ENCODE measurements at regions not wholly inside any gene's neighbourhood (a gene's known extent, or its start where the extent isn't known, plus 50 kb on each side); places are given as distances from the start of the nearest gene placed in this dataset.

DNA sequence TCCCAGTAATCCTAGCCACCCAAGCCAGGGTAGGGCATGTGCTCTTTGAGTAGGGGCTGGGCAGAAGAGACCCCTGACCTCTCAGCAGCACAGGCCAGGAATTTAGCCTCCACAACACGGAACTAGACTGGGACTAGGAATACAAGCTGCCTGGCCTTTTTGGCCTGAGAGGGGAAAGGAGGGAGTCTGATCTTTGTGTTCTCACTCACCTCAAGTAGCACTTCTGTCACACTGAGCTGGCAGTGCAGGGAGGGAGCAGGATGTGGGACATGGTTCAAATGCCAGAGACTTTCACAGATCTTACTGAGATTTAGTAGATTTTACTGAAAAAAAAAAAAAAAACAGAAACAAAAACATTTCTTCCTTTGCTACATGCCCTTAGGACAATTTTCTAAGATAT, 395.2 kb downstream of the CMPK2 start:
- TF ChIP-seq, protein P1, sequence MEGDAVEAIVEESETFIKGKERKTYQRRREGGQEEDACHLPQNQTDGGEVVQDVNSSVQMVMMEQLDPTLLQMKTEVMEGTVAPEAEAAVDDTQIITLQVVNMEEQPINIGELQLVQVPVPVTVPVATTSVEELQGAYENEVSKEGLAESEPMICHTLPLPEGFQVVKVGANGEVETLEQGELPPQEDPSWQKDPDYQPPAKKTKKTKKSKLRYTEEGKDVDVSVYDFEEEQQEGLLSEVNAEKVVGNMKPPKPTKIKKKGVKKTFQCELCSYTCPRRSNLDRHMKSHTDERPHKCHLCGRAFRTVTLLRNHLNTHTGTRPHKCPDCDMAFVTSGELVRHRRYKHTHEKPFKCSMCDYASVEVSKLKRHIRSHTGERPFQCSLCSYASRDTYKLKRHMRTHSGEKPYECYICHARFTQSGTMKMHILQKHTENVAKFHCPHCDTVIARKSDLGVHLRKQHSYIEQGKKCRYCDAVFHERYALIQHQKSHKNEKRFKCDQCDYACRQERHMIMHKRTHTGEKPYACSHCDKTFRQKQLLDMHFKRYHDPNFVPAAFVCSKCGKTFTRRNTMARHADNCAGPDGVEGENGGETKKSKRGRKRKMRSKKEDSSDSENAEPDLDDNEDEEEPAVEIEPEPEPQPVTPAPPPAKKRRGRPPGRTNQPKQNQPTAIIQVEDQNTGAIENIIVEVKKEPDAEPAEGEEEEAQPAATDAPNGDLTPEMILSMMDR (conservative IDR thresholded peaks at IDR 0.05; ENCODE audit: control insufficient read depth, insufficient read depth, low read depth, low read length) = no peak
- no peak for DNase-seq (ENCODE audit: low read depth)
- H3K4me3 ChIP-seq (ENCODE audit: control insufficient read depth, low read depth, low read length) = no peak overlapping the region

DNA sequence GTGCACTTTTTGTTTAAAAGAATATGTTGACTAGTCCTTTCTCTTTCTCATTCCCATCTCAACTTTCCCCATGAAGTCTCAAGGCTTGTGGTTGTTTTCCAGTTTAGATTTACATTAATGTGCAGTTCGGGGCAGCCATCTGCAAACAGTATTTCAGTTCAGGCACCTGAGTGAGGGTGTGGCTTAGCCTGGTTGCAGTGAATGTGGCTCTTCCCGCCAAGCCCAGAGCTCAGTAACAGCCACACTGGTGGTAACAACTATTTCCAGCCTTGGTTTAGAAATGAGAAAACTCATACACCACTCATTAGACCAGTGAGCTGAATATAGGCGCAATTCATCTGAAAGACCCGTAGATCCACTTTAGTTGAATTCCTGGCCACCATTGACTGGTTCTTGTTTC, 394.3 kb downstream of the CMPK2 start:
- H3K4me3 ChIP-seq (ENCODE audit: control insufficient read depth, low read depth, low read length) = no peak overlapping the region
- DNase-seq (ENCODE audit: low read depth) = no peak
- TF ChIP-seq, protein P1 (conservative IDR thresholded peaks at IDR 0.05; ENCODE audit: control insufficient read depth, insufficient read depth, low read depth, low read length) = no peak

- no peak for DNase-seq (ENCODE audit: low read depth)
- TF ChIP-seq, protein P1 (conservative IDR thresholded peaks at IDR 0.05; ENCODE audit: control insufficient read depth, insufficient read depth, low read depth, low read length) = no peak
- H3K4me3 ChIP-seq (ENCODE audit: control insufficient read depth, low read depth, low read length) = no peak overlapping the region
Observed at GRCh38 chr2:6474161-6475140, 391.3 kb downstream of the CMPK2 start.

DNA sequence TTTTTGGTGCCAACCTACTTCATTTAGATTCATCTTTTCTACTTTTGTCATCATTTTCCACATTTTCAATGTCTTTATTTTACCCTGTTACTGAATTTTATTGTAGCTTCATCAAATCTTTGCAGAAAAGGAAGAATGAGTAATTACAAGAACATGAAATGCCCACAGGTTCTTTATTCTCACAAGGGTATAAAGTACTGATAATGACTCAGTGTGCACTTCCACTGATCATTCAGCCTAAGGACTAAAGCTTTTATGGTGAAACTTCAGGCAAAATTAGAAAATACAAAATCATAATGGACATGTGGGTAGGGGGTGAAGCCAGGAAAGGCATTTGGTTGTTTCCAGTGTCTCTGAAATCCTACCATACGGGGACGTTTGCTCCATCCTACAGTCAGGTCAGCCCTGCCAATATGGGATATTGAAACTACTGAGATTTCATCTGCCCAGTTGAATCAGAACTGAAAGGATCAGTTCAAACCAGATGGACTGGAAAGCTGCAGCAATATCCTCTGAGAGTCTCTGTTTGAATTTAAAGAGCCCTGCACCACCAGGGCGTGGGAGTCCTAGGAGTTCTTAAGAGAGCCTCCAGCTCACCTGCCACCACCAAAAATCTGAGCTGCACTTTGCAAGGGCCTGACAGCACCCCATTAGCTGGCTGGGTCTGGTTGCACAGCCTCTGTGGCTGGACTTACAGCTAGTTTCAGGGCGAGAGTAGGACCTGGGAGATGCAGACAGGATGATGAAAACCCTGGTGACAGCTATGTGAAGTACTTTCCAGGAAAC, 390.4 kb downstream of the CMPK2 start:
- DNase-seq (ENCODE audit: low read depth) = no peak
- TF ChIP-seq, protein P1 (conservative IDR thresholded peaks at IDR 0.05; ENCODE audit: control insufficient read depth, insufficient read depth, low read depth, low read length) = no peak
- no peak overlapping the region for H3K4me3 ChIP-seq (ENCODE audit: control insufficient read depth, low read depth, low read length)

DNA sequence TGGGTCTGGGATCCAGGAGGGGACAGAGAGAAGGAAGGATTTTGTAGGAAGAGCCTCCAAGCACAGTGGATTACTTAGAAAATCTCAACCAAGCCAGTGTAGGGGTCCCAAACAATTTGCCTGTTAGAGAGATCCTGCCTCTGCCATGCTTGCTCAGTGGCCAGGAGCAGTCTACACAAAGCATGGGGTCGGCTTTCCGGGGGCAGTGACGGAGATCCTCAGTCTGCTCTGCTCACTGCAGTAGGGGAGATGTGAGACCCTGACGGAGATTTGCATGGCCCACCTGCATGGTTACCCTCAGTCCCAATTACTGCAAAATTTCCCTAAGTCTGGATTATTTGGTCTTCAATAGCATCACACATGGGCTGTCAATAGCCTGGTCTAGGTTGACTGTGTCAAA, 385.2 kb downstream of the CMPK2 start:
- TF ChIP-seq, protein P1 (conservative IDR thresholded peaks at IDR 0.05; ENCODE audit: control insufficient read depth, insufficient read depth, low read depth, low read length) = no peak
- H3K4me3 ChIP-seq (ENCODE audit: control insufficient read depth, low read depth, low read length) = no peak overlapping the region
- no peak for DNase-seq (ENCODE audit: low read depth)

- no peak overlapping the region for H3K4me3 ChIP-seq (ENCODE audit: control insufficient read depth, low read depth, low read length)
- DNase-seq (ENCODE audit: low read depth) = no peak
- TF ChIP-seq, protein P1 (conservative IDR thresholded peaks at IDR 0.05; ENCODE audit: control insufficient read depth, insufficient read depth, low read depth, low read length) = no peak
Observed at GRCh38 chr2:6482256-6482655, 383.5 kb downstream of the CMPK2 start.
